ENCODE measurements at regions not wholly inside any gene's neighbourhood (a gene's known extent, or its start where the extent isn't known, plus 50 kb on each side); places are given as distances from the start of the nearest gene placed in this dataset.

- no peak for DNase-seq
Observed at GRCh38 chr2:176508374-176508773, 239.1 kb downstream of the MTX2 start.

GRCh38 chr2:176508984-176509740 lies 239.9 kb downstream of the MTX2 start:
- DNase-seq: peak; percentile 5

GRCh38 chr2:176514276-176514675 lies 245.0 kb downstream of the MTX2 start:
- DNase-seq: no peak

- DNase-seq: no peak
Observed at GRCh38 chr2:176514805-176515500, 245.7 kb downstream of the MTX2 start.

GRCh38 chr2:176516051-176516602 lies 246.9 kb downstream of the MTX2 start:
- no peak for DNase-seq

- DNase-seq: no peak
Observed at GRCh38 chr2:176518823-176519222, 249.6 kb downstream of the MTX2 start.

- no peak for DNase-seq
Observed at GRCh38 chr2:176521878-176522670, 252.8 kb downstream of the MTX2 start.

- no peak for DNase-seq
Observed at GRCh38 chr2:176525086-176525485, 255.8 kb downstream of the MTX2 start.

GRCh38 chr2:176526995-176527901 lies 258.0 kb downstream of the MTX2 start:
- no peak for DNase-seq

GRCh38 chr2:176531608-176532007 lies 262.4 kb downstream of the MTX2 start:
- no peak for DNase-seq

GRCh38 chr2:176533505-176534193 lies 264.4 kb downstream of the MTX2 start:
- no peak for DNase-seq

- no peak for DNase-seq
Observed at GRCh38 chr2:176534798-176535466, 265.7 kb downstream of the MTX2 start.

GRCh38 chr2:176535467-176536113 lies 266.3 kb downstream of the MTX2 start:
- no peak for DNase-seq

GRCh38 chr2:176536439-176537133 lies 267.3 kb downstream of the MTX2 start:
- DNase-seq: no peak

- no peak for DNase-seq
Observed at GRCh38 chr2:176537932-176538331, 268.7 kb downstream of the MTX2 start.

GRCh38 chr2:176540995-176541394 lies 271.8 kb downstream of the MTX2 start:
- no peak for DNase-seq

- DNase-seq: no peak
Observed at GRCh38 chr2:176542476-176542875, 273.2 kb downstream of the MTX2 start.

GRCh38 chr2:176544557-176544956 lies 275.3 kb downstream of the MTX2 start:
- no peak for DNase-seq

- DNase-seq: no peak
Observed at GRCh38 chr2:176544991-176545956, 276.0 kb downstream of the MTX2 start.
